HG03354 (cell line): ENCODE measurements at regions not wholly inside any gene's neighbourhood (a gene's known extent, or its start where the extent isn't known, plus 50 kb on each side); places are given as distances from the start of the nearest gene placed in this dataset.
"Not testable (repeated sequence)": the region's sequence is repeated elsewhere in the genome, so short reads cannot be mapped to it uniquely, and the experiment has no call there.

Experiments used
- ATAC-seq: cut with Tn5 transposase; IDR thresholded peaks from one replicate; pipeline ENCODE4 v1.9.1; 2021; ENCODE audit warnings: mild to moderate bottlenecking; ENCODE audit not compliant: unreplicated experiment, poor library complexity, severe bottlenecking

DNA sequence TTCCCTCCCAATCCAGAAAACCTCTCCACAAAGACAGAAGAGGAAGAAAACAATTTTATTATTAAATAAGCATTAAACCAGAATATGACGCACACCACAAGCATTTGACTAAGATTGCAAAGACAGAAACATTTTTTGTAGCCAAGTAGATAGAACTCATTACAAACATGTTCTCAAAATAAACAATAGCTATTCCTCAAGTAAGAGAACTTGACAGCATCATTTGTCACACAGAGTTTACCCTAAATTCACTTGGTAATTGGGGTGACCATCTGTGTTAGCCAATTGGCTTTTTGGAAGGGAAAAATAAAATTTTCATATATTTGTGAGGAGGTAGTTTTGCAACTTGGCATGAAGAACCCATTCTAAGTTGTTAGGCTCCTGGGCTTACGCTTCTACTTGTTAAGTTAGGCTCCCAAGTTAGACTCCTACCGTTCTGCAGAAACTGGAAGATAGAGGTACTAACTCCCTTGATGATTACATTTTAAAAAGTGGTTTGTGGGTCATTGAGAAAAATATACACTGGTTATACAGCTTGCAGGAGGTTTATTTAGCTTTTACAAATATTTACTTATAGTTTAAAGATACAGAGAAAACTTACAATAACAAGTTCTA, 618.6 kb upstream of the CNTNAP2 start:
- ATAC-seq = no peak

DNA sequence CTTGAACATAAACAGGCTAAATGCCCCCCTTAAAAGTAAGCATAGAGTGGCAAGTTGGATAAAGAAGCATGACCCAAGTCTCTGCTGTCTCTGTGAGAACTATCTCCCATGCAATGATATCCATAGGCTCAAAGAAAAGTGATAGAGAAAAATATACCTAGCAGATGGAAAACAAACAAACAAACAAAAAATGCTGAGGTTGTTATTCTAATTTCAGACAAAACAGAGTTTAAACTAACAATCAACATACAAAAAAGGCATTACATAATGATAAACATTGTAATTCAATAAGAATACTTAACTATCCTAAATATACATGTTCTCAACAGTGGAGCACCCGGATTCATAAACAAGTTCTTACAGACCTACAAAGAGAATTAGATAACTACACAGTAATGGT, 626.2 kb upstream of the CNTNAP2 start:
- ATAC-seq = no peak

DNA sequence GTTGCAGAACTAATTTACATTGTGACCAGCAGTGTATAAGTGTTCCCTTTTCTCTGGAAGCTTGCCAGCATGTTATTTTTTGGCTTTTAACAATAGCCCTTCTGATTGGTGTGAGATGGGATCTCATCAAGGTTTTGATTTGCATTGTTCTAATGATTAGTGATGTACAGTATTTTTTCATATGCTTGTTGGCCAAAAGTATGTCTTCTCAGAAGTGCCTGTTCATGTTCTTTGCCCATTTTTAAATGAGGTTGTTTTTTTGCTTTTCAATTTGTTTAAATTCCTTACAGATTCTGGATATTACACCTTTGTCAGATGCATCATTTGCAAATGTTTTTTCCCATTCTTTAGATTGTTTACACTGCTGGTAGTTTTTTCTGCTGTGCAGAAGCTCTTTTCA, 627.0 kb upstream of the CNTNAP2 start:
- ATAC-seq = no peak

GRCh38 chr7:145488816-145489215, 627.8 kb upstream of the CNTNAP2 start:
- no peak for ATAC-seq

GRCh38 chr7:145481985-145482384, 634.6 kb upstream of the CNTNAP2 start:
- no peak for ATAC-seq

DNA sequence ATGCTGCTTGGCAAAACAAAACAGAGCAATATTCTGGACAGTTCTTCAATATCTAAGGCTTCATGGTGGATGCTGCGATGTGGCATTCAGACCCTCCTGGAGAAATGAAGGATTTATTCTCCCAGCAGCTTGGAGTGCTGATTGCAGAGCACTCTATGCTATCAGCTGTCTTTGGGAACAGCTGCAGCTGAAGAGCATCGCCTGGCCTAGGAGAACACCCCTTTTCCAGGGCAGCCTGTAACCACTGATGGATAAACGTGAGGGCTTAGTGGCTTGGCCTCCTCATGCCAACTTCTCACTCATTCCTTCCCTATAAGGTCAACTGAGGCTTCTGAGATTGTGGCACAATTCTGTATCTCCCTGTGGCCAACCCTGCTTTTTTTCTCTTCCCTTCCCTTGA, 638.1 kb upstream of the CNTNAP2 start:
- no peak for ATAC-seq

GRCh38 chr7:145474009-145474686, 638.3 kb upstream of the TPK1 start:
- ATAC-seq = no peak

GRCh38 chr7:145471883-145472282, 636.0 kb upstream of the TPK1 start:
- ATAC-seq = no peak

DNA sequence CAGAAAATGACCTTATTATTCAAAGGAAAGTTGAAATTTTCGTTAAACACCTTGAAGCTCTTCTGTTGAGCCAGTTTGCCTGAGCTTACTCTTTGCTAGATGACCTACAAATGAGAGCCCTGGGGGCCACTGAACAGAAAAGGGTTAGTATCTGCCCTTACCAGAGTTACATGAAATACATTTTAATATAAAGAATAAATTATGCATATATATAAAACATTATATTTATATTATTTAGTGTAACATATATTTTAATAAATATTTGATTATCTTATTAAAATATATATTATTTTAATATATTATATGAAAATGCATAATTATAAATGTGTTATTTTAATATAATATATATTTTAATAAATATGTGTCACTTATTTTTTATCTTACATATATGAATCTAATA, 628.4 kb upstream of the TPK1 start:
- ATAC-seq = no peak

DNA sequence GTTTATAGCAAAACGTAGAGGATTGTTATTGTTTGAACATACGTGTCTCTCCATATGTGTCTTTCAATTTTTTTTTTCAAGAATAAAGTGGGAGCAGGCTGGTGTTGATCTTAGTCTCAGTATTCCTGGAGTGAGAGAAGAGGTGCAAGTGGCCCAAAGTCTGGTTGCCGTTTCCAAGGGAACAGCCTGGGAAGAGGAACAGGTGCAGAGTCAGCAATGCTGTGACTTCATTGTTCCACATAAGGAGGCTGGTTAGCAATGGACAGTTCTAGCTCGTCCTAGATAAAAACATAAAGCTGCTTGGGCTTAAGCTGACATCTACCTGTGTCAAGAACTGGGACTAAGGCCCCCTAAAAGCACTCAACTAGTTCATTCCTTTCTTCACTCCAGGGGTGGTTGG, 626.6 kb upstream of the TPK1 start:
- no peak for ATAC-seq

GRCh38 chr7:145434811-145435210, 599.0 kb upstream of the TPK1 start:
- no peak for ATAC-seq

DNA sequence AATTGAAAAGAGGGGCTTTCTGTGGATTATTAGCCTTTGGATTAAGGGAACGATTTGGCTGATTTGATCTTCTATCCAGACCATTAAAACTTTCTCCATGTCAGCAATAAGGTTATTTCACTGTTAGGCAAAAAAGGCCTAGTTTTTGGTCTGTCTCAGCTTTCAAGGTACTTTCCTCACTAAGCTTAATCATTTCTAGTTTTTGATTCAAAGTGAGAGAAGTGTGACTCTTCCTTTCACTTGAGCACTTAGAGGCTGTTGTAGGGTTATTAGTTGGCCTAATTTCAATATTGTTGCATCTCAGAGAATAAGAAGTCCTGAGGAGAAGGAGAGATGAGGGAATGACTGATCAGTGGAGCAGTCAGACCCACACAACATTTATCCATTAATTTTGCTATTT, 596.0 kb upstream of the TPK1 start:
- no peak for ATAC-seq

GRCh38 chr7:145418481-145418880, 582.6 kb upstream of the TPK1 start:
- not testable (repeated sequence) for ATAC-seq

DNA sequence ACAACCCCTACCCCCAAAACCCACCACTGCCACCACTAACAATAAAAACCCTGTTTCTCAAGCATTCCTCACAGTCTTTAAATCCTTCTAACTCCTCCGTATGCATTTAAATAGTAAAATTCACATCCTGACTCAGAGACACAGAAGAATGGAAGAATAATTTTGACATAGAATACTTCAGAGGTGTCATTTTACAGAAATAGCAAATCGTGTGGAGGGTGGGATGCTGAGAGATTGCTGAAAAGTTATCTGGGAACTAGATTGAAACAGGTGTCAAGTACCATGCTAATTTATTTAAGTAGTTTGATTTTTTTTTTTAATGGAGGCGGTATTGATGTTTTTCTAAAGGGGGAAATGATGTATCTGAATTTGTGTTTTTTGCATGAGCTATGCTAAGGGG, 575.2 kb upstream of the TPK1 start:
- ATAC-seq = no peak

DNA sequence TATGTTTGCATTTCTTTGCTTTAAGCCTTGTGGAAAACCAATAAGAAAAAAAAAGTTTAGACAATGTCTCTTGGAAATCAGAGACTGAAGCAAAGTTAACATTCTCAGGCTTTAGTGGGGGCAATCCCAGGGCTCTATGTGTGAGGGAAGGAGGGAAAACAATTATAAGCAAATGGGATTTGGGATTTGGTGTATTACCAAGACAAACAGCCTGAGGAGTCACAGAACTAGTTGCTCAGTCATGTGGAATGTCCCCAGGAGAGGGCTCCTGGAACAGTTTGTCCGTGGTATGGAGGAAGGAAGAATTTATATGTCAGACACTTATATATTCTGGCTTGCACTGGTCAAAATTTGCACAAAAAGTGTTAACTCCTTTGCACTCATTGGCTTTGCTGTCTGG, 562.9 kb upstream of the TPK1 start:
- ATAC-seq = no peak

DNA sequence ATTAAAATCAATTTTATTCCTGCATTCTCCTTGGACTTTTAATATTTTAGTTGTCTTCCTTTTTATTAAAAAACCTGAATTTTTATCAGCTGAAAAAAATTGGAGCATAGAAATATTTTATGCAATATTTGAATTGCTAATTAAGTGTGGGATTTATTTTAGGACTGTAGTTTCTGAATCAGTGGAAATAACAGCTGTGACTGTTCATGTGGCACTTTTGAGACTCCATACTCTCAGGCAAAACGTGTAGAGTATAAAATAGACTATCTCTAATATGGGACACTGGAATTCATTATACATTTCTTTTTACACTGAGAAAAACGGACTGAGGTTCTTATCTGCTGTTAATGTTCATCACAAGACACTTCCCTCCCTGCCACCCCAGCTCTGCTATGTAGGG, 558.3 kb upstream of the TPK1 start:
- ATAC-seq = no peak

- ATAC-seq = no peak
These were observed 546.9 kb upstream of the TPK1 start for GRCh38 chr7:145382762-145383161.

GRCh38 chr7:145378197-145378596, 542.3 kb upstream of the TPK1 start:
- no peak for ATAC-seq

- ATAC-seq = no peak
These were observed 524.8 kb upstream of the TPK1 start for GRCh38 chr7:145360511-145361100.

- no peak for ATAC-seq
These were observed 514.5 kb upstream of the TPK1 start for GRCh38 chr7:145350334-145350733.

GRCh38 chr7:145349452-145349851, 513.6 kb upstream of the TPK1 start:
- not testable (repeated sequence) for ATAC-seq
